Thyroid gland (tissue), 4 donors: ENCODE measurements at regions not wholly inside any gene's neighbourhood (a gene's known extent, or its start where the extent isn't known, plus 50 kb on each side); places are given as distances from the start of the nearest gene placed in this dataset.

Experiments
- POLR2A ChIP-seq, 2 donors: fragments of 450-650 bp; IDR thresholded peaks; one replicate each; pipeline ENCODE4 v1.6.1; 2017; ENCODE audit warnings: antibody characterized with exemption in 2 of 2, mild to moderate bottlenecking in 2 of 2, moderate library complexity in 1 of 2
- TF ChIP-seq, protein P1 (sequence below), 6 experiments: fragments of 200-600 bp in 3 of 6; fragments of 450-650 bp in 3 of 6; sonication (generic) in 3 of 6; IDR thresholded peaks; one replicate each; pipeline ENCODE4 v1.5.1; 2016 to 2019; ENCODE audit warnings: antibody characterized with exemption in 6 of 6, mild to moderate bottlenecking in 2 of 6, inconsistent platforms in 1 of 6, moderate library complexity in 1 of 6

DNA sequence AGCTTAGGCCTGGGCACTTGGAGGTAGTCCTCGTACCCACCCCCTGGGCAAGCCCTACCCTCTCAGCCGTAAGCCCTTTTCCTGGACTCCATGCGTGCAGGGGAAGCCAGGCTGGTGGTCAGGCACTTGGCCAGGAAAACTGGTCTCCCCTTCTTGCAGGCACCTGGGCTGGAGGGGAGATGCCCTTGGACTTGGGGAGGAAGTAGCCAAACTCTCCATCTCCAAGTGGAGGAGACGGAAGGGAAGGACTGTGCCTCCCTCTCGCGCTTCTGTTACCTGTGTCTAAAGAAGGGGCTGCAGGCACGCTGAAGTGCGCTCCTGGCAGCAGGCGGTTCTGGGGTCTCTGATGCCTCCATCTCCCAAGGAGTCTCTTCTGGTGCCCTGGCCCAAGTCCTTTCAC is 283.9 kb downstream of the PBX3 start:
- TF ChIP-seq, protein P1, sequence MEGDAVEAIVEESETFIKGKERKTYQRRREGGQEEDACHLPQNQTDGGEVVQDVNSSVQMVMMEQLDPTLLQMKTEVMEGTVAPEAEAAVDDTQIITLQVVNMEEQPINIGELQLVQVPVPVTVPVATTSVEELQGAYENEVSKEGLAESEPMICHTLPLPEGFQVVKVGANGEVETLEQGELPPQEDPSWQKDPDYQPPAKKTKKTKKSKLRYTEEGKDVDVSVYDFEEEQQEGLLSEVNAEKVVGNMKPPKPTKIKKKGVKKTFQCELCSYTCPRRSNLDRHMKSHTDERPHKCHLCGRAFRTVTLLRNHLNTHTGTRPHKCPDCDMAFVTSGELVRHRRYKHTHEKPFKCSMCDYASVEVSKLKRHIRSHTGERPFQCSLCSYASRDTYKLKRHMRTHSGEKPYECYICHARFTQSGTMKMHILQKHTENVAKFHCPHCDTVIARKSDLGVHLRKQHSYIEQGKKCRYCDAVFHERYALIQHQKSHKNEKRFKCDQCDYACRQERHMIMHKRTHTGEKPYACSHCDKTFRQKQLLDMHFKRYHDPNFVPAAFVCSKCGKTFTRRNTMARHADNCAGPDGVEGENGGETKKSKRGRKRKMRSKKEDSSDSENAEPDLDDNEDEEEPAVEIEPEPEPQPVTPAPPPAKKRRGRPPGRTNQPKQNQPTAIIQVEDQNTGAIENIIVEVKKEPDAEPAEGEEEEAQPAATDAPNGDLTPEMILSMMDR (IDR thresholded peaks at IDR 0.05) = no peak
- TF ChIP-seq POLR2A (IDR thresholded peaks at IDR 0.05) = no peak
